Left ventricle myocardium superior (tissue), 1 donor: ENCODE measurements at regions not wholly inside any gene's neighbourhood (a gene's known extent, or its start where the extent isn't known, plus 50 kb on each side); places are given as distances from the start of the nearest gene placed in this dataset.
A peak's percentile ranks its signal among the peaks of the same experiment; 100 is the strongest.
"Not testable (repeated sequence)": the region's sequence is repeated elsewhere in the genome, so short reads cannot be mapped to it uniquely, and the experiment has no call there.

Source experiments
- ATAC-seq: fragments of 200-7000 bp; cut with Tn5 transposase; one replicate; pipeline ENCODE4 v1.9.1; 2020; ENCODE audit warnings: mild to moderate bottlenecking, moderate library complexity
- DNase-seq: peaks from one replicate; pipeline ENCODE4 v3.0.0-alpha.2; 2020
- intact Hi-C: fragments of 100-400 bp; cut with micrococcal nuclease; formaldehyde crosslinking; loops from one replicate; pipeline ENCODE4 v1.11.0; 2022
- donor health status: DM: no; HTN: yes; CAD: no; lungs with severe emphysema.

DNA sequence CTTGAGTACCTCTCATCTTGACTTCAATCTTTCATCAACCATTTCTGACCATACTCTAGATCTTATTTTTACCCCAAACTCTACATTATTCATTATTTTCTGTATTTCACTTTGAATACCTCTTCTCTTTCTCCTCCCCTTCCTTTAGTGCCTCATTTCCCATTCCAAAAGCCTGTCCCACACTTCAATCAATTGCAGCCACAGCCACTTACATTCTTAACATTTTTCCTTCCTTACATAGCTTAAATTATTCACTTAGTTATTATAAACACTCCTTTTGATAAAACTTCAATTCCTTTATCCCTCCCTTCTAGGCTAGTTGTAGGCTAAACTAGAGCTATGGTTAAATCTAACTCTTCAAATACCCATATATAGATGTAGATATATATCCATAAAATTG is 344.0 kb downstream of the PRR16 start:
- DNase-seq (no peak), ATAC-seq (no peak)
- intact Hi-C loops = no loop called here

GRCh38 chr5:120808606-120809005 is 344.5 kb downstream of the PRR16 start:
- ATAC-seq (no peak), DNase-seq (no peak)
- intact Hi-C loops = no loop called here

GRCh38 chr5:120813551-120813950 is 349.5 kb downstream of the PRR16 start:
- DNase-seq (no peak), ATAC-seq (no peak)
- intact Hi-C loops = no loop called here

- ATAC-seq (no peak), DNase-seq (no peak)
- intact Hi-C loops = no loop called here
Measured at GRCh38 chr5:120817044-120817985, 353.2 kb downstream of the PRR16 start.

DNA sequence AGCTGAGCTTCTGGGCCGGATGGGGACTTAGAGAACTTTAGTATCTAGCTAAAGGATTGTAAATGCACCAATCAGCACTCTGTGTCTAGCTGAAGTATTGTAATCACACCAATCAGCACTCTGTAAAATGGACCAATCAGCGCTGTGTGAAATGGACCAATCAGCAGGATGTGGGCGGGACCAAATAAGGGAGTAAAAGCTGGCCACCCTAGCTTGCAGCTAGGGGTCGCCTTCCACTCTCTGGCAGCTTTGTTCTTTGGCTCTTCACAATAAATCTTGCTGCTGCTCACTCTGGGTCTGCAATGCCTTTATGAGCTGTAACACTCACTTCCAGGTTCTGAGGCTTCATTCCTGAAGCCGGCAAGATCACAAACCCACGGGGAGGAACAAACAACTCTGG is 354.0 kb downstream of the PRR16 start:
- intact Hi-C loops = no loop called here
- DNase-seq = no peak

DNA sequence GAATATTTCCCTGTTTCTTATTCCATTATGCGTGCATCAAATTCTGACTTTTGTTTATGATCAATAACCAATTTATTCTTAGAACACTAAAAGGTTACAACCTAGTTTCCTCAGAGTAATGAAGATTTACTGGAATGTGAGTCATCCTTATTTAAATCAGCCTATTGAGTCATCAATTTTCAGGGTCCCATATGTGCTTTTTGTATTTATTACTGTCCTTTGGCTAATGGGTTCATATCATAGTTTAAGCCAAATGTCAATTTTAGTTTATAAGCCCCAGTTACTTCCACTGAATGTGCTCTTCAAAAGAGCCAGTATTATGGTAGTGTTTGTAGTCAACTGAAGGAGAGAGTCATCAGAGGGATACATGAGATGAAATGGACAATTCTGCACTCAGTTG is 359.2 kb downstream of the PRR16 start:
- ATAC-seq (no peak), DNase-seq (no peak)
- intact Hi-C loops = no loop called here

More for the DNA sequence above, 354.0 kb downstream of the PRR16 start:
- no peak for ATAC-seq

DNA sequence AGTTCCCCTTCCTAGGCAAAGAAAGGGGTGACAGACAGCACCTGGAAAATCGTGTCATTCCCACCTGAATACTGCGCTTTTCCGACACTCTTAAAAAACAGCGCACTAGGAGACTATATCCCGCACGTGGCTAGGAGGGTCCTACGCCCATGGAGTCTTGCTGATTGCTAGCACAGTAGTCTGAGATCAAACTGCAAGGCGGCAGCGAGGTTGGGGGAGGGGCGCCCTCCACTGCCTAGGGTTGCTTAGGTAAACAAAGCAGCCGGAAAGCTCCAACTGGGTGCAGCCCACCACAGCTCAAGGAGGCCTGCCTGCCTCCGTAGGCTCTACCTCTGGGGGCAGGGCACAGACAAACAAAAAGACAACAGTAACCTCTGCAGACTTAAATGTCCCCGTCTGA is 367.5 kb downstream of the PRR16 start:
- DNase-seq, ATAC-seq, intact Hi-C loops: not testable (repeated sequence)

- intact Hi-C loops = no loop called here
- DNase-seq (no peak), ATAC-seq (no peak)
Measured at GRCh38 chr5:120841830-120842229, 377.7 kb downstream of the PRR16 start.

GRCh38 chr5:120843390-120843980 is 379.4 kb downstream of the PRR16 start:
- intact Hi-C loops = no loop called here
- ATAC-seq (no peak), DNase-seq (no peak)

- intact Hi-C loops = no loop called here
- ATAC-seq (no peak), DNase-seq (no peak)
Measured at GRCh38 chr5:120848883-120849282, 384.8 kb downstream of the PRR16 start.

DNA sequence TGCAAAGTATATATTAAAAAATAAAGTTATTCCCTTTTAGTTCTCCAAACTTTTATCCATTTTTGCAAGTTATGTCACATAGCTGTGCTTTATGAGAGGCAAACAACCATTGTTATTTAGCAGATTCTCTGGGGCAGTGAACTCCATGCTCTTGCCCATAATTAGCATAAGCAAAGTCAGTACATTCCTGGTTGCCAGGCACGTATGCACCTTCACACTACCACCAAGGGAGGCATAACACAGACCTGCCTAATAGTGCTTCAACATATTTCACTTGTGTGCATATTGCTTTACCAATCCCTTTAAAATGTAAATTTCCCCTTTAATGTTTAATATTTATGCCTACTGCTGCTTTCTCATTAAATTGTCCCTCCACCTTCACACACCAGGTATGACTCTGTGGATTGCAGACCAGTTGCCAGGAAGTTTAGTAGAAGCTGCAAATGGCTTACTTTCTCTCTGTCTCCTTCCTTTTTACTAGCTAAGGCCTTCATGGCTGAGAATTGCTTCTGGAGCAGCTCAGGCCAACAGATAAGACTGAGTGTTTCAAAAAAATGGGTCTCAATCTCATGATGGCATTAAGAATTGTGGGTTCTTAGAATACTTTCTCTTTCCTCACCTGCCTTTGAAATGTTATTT is 388.2 kb downstream of the PRR16 start:
- intact Hi-C loops = no loop called here
- no peak for ATAC-seq

GRCh38 chr5:120866997-120867396 is 402.9 kb downstream of the PRR16 start:
- ATAC-seq = no peak
- intact Hi-C loops = no loop called here
- DNase-seq = no peak

More for the DNA sequence above, 388.2 kb downstream of the PRR16 start:
- no peak for DNase-seq

GRCh38 chr5:120869831-120870230 is 405.7 kb downstream of the PRR16 start:
- DNase-seq = no peak
- intact Hi-C loops = no loop called here
- no peak for ATAC-seq

DNA sequence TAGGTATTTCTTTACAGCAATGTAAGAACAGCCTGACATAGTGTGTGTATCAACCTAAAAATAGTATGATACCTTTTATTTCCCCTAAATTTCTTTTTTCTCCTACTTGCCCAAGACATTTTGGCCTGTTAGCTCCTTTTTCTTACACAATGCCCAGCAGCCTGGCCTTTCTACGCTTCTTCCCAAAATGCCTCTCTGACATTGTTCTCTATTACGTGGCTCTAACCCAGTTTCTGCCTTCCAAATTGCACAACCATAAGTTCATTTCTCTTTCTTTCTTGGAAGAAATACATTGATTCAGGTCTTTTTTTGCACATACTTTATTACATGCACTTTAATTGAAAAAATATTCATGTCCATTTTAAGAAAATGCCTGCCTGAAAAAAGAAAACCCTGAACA is 408.2 kb downstream of the PRR16 start:
- no peak for DNase-seq
- no peak for ATAC-seq
- intact Hi-C loops = no loop called here

- ATAC-seq = peak; percentile 43
- intact Hi-C loops = no loop called here
- no peak for DNase-seq
Measured at GRCh38 chr5:120873083-120873482, 409.0 kb downstream of the PRR16 start.

DNA sequence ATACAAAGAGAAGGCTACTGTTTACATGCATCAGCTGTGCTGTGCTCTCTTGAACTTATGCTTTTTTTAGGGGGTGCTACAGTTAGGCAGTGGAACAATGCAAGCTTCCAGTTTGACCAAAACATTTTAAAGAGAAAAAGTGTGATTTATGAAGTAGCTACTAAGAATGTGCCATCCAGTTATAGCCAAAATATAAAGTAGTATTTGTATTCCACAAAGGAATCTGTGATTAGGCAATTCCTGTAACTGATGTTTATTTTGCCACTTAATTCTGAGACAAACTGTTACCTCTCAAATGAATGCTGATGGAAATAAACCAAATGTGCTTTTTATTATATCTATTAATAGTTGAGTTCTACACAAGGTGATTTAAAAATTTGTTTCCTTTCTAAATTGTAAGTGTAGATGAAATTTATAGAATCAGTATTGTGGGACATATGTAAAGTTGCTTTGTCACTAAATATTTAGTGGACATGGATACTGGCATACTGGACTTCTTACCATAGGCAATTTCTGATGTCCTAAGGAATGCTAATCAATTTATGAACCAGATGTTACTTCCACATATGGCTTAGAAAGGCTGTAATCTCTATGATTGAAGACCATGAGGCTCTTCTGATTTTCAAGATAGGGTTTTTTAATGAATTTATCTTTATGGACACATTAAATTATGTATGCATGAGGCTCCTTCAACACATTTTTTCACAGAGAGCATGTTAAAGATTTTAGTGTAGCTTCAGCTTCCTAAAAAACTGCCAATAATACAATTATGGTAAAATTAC is 410.2 kb downstream of the PRR16 start:
- intact Hi-C loops = no loop called here
- ATAC-seq (no peak), DNase-seq (no peak)

DNA sequence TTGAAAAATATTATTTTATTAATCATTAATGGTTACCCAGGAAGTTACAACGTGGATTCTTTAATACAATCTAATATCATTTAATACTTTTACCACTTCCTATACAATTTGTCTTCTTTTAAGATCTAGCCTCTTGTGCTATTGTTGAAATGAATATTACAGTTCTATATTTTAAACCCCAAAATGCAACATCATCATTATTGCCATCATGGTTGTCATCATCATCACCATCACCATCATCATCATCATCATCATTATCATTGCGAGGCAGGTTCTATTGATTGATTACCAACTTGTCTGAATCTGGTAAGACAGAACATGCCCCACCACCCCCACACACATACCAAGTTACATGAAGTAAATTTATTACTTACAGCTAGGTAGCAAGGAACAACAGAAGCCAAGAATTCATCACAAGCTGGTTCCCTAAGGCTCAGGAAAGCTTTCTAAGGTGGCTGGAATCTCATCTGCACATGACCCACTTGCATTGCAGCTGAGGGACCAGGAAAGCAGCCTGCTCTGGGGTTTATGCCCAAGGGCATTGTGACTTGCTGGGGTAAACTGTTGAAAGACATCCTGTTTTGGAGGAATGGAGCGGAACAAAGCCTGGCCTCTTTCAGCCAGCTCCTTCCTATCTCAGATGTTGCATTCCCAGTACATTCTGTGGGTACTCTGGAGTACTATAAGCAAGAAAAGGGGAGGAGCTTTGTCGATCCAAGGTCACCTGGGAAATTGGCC is 418.1 kb downstream of the PRR16 start:
- no peak for DNase-seq
- intact Hi-C loops = no loop called here
- no peak for ATAC-seq

DNA sequence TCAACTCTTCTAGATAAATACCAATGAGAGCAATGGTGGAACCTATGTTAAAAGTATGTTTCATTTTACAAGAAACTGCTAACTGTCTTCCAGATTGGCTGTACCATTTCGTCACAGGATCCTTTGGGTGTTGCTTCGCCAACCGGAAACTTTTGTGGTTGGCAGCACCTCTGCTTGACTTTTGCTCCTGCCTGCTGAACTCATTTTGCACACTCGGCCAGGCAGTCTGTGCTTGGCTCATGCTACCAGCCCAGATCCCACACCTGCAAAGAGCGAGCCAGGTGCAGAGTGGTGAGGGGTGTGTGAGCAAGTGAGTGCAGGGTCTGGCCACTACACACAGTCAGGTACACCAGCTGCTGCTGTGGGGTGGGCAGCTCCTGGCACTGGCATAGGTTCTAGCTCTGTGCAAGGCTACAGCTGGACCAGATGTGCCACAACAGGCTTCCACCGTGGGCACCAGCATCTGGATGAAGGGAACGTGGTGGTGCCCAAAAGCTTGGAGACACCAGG is 422.3 kb downstream of the PRR16 start:
- ATAC-seq = no peak
- intact Hi-C loops = no loop called here
- DNase-seq = no peak

GRCh38 chr5:120895660-120896059 is 431.6 kb downstream of the PRR16 start:
- intact Hi-C loops = no loop called here
- ATAC-seq (no peak), DNase-seq (no peak)
